ENCODE measurements at regions not wholly inside any gene's neighbourhood (a gene's known extent, or its start where the extent isn't known, plus 50 kb on each side); places are given as distances from the start of the nearest gene placed in this dataset.
A peak's percentile ranks its signal among the peaks of the same experiment; 100 is the strongest.

- H2BK5ac ChIP-seq (ENCODE audit: low read depth, low read length, poor library complexity): no peak overlapping the region
- no CpG with 5 or more reads among the region's 1 CpG for WGBS (ENCODE audit: extremely low coverage, insufficient coverage, insufficient read length)
- H2BK120ac ChIP-seq (ENCODE audit: insufficient read depth, low read length, poor library complexity): no peak overlapping the region
- no peaks in the 10 kb centered on the region for H3K79me2 ChIP-seq (ENCODE audit: control insufficient read depth, insufficient read depth, low read length, poor library complexity)
- H3K18ac ChIP-seq (ENCODE audit: low read length): no peak overlapping the region
- H3K79me1 ChIP-seq (ENCODE audit: low read length): no peaks in the 10 kb centered on the region
- H4K12ac ChIP-seq (ENCODE audit: low read depth, low read length): no peak overlapping the region
- H3K23ac ChIP-seq (ENCODE audit: low read length): no peak overlapping the region
- H3K14ac ChIP-seq (ENCODE audit: low read length): no peak overlapping the region
- no peak for DNase-seq
- no peak overlapping the region for H4K8ac ChIP-seq (ENCODE audit: low read depth, low read length)
- H3K27ac ChIP-seq (ENCODE audit: low read depth, low read length): no peak overlapping the region
- H4K91ac ChIP-seq (ENCODE audit: low read depth, low read length): no peak overlapping the region
- H2BK12ac ChIP-seq (ENCODE audit: low read length): no peak overlapping the region
- no peaks in the 10 kb centered on the region for H3K9me3 ChIP-seq (ENCODE audit: insufficient read depth, low read depth, low read length)
- H2AFZ ChIP-seq (ENCODE audit: insufficient read depth, low read length, poor library complexity): no peak overlapping the region
- H3K4me2 ChIP-seq (ENCODE audit: low read length): no peak overlapping the region
- H3K4ac ChIP-seq (ENCODE audit: low read depth, low read length): no peak overlapping the region
- peaks cover 0 to 4% of the 10 kb centered on the region in 2 experiments for H3K36me3 ChIP-seq (ENCODE audit: control insufficient read depth in 1 of 2, insufficient read depth in 2 of 2, low read length in 2 of 2)
- no peak overlapping the region for H3K4me3 ChIP-seq (ENCODE audit: low read depth, low read length)
- no peaks in the 10 kb centered on the region for H3K27me3 ChIP-seq (ENCODE audit: insufficient read depth, low read length)
- H2AK5ac ChIP-seq (ENCODE audit: low read length): no peak overlapping the region
- no peak overlapping the region for H3K9ac ChIP-seq (ENCODE audit: low read length)
- no peaks in the 10 kb centered on the region for H3K4me1 ChIP-seq (ENCODE audit: control insufficient read depth in 1 of 2, insufficient read depth in 2 of 2, low read length in 2 of 2)
Measured at GRCh38 chrX:74171465-74171864, 132.5 kb upstream of the ZCCHC13 start.

DNA sequence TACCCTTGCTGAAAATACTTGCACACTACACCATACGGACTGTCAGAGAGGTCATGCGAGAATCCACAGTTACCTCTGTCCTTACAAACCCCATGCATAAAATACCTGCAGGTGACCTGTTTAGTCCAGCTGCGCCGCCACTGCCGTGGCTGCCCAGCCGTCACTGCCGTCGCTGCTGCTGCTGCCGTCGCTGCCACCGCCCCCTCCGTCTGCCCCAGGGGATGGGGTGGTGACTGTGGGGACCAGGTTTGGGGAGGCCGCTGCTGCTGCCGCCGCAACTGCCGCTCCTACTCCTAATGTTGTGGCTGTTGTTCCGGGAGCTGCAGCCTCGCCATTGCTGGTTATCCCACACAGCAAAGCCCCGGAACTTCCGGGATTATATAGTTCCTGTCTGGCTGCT lies 141.8 kb upstream of the ZCCHC13 start:
- no peak overlapping the region for H4K12ac ChIP-seq (ENCODE audit: low read depth, low read length)
- peaks cover 2% of the 10 kb centered on the region for H3K79me1 ChIP-seq (ENCODE audit: low read length)
- no peak overlapping the region for H2AFZ ChIP-seq (ENCODE audit: insufficient read depth, low read length, poor library complexity)
- H4K8ac ChIP-seq (ENCODE audit: low read depth, low read length): no peak overlapping the region
- no peak overlapping the region for H4K91ac ChIP-seq (ENCODE audit: low read depth, low read length)
- DNase-seq: peak in 1 of 2 donors; percentile 23
- H3K27me3 ChIP-seq (ENCODE audit: insufficient read depth, low read length): no peaks in the 10 kb centered on the region
- no peak overlapping the region for H3K4me3 ChIP-seq (ENCODE audit: low read depth, low read length)
- no peak overlapping the region for H2AK5ac ChIP-seq (ENCODE audit: low read length)
- no peak overlapping the region for H2BK12ac ChIP-seq (ENCODE audit: low read length)
- no peak overlapping the region for H3K9ac ChIP-seq (ENCODE audit: low read length)
- no peak overlapping the region for H3K4me2 ChIP-seq (ENCODE audit: low read length)
- no peaks in the 10 kb centered on the region for H3K79me2 ChIP-seq (ENCODE audit: control insufficient read depth, insufficient read depth, low read length, poor library complexity)
- no CpG with 5 or more reads among the region's 20 CpGs for WGBS (ENCODE audit: extremely low coverage, insufficient coverage, insufficient read length)
- H3K4ac ChIP-seq (ENCODE audit: low read depth, low read length): no peak overlapping the region
- H3K4me1 ChIP-seq (ENCODE audit: control insufficient read depth in 1 of 2, insufficient read depth in 2 of 2, low read length in 2 of 2): peaks cover 0 to 2% of the 10 kb centered on the region in 2 experiments
- H3K9me3 ChIP-seq (ENCODE audit: insufficient read depth, low read depth, low read length): peaks cover 3% of the 10 kb centered on the region
- no peak overlapping the region for H3K18ac ChIP-seq (ENCODE audit: low read length)
- peak overlapping the region; percentile 17 for H3K14ac ChIP-seq (ENCODE audit: low read length)
- H3K27ac ChIP-seq (ENCODE audit: low read depth, low read length): no peak overlapping the region
- no peak overlapping the region for H2BK5ac ChIP-seq (ENCODE audit: low read depth, low read length, poor library complexity)
- H3K23ac ChIP-seq (ENCODE audit: low read length): no peak overlapping the region
- H3K36me3 ChIP-seq (ENCODE audit: control insufficient read depth in 1 of 2, insufficient read depth in 2 of 2, low read length in 2 of 2): peaks cover 0 to 1% of the 10 kb centered on the region in 2 experiments
- no peak overlapping the region for H2BK120ac ChIP-seq (ENCODE audit: insufficient read depth, low read length, poor library complexity)

DNA sequence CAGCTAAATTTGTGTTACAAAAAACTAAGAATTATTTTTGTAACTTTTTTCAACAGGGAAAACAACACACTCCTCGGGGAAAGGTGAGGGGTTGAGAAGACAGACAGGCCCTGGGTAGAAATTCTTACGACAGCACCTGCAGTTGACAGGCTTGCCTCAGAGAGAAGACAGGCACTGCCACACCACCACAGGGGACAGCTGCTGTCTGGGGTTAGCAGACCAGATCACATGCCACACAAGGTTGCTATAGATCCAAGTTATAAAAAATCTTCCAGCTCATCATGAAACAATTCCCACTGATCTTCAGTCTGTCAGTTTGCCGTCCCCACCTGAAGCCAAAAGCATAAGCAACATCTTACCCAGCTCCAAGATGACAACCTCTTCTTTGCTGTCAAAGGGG lies 143.2 kb upstream of the ZCCHC13 start:
- Histone ChIP-seq H4K12ac (ENCODE audit: low read depth, low read length) (no peak overlapping the region), H3K4me3 (ENCODE audit: low read depth, low read length) (no peak overlapping the region), H2BK120ac (ENCODE audit: insufficient read depth, low read length, poor library complexity) (no peak overlapping the region), H4K91ac (ENCODE audit: low read depth, low read length) (no peak overlapping the region), H2BK12ac (ENCODE audit: low read length) (no peak overlapping the region), H3K36me3 (ENCODE audit: control insufficient read depth in 1 of 2, insufficient read depth in 2 of 2, low read length in 2 of 2) (peaks cover 0 to 1% of the 10 kb centered on the region in 2 experiments), H2AK5ac (ENCODE audit: low read length) (no peak overlapping the region), H2AFZ (ENCODE audit: insufficient read depth, low read length, poor library complexity) (no peak overlapping the region), H3K18ac (ENCODE audit: low read length) (no peak overlapping the region), H3K27ac (ENCODE audit: low read depth, low read length) (no peak overlapping the region), H3K4me1 (ENCODE audit: control insufficient read depth in 1 of 2, insufficient read depth in 2 of 2, low read length in 2 of 2) (peaks cover 0 to 2% of the 10 kb centered on the region in 2 experiments), H3K9ac (ENCODE audit: low read length) (no peak overlapping the region), H3K79me1 (ENCODE audit: low read length) (peaks cover 2% of the 10 kb centered on the region), H3K4ac (ENCODE audit: low read depth, low read length) (no peak overlapping the region), H4K8ac (ENCODE audit: low read depth, low read length) (no peak overlapping the region), H3K27me3 (ENCODE audit: insufficient read depth, low read length) (no peaks in the 10 kb centered on the region), H3K23ac (ENCODE audit: low read length) (no peak overlapping the region), H2BK5ac (ENCODE audit: low read depth, low read length, poor library complexity) (no peak overlapping the region), H3K4me2 (ENCODE audit: low read length) (no peak overlapping the region), H3K9me3 (ENCODE audit: insufficient read depth, low read depth, low read length) (peaks cover 3% of the 10 kb centered on the region), H3K79me2 (ENCODE audit: control insufficient read depth, insufficient read depth, low read length, poor library complexity) (no peaks in the 10 kb centered on the region), H3K14ac (ENCODE audit: low read length) (no peak overlapping the region)
- WGBS (ENCODE audit: extremely low coverage, insufficient coverage, insufficient read length): no CpG with 5 or more reads among the region's 3 CpGs
- no peak for DNase-seq

GRCh38 chrX:74160358-74160757 lies 143.6 kb upstream of the ZCCHC13 start:
- DNase-seq: no peak
- Histone ChIP-seq H3K4me3 (ENCODE audit: low read depth, low read length) (no peak overlapping the region), H3K27ac (ENCODE audit: low read depth, low read length) (no peak overlapping the region), H3K79me1 (ENCODE audit: low read length) (peaks cover 2% of the 10 kb centered on the region), H4K8ac (ENCODE audit: low read depth, low read length) (no peak overlapping the region), H2AFZ (ENCODE audit: insufficient read depth, low read length, poor library complexity) (no peak overlapping the region), H2BK5ac (ENCODE audit: low read depth, low read length, poor library complexity) (no peak overlapping the region), H3K18ac (ENCODE audit: low read length) (no peak overlapping the region), H3K9ac (ENCODE audit: low read length) (no peak overlapping the region), H3K4me1 (ENCODE audit: control insufficient read depth in 1 of 2, insufficient read depth in 2 of 2, low read length in 2 of 2) (peaks cover 0 to 2% of the 10 kb centered on the region in 2 experiments), H3K79me2 (ENCODE audit: control insufficient read depth, insufficient read depth, low read length, poor library complexity) (no peaks in the 10 kb centered on the region), H3K27me3 (ENCODE audit: insufficient read depth, low read length) (no peaks in the 10 kb centered on the region), H4K91ac (ENCODE audit: low read depth, low read length) (no peak overlapping the region), H3K36me3 (ENCODE audit: control insufficient read depth in 1 of 2, insufficient read depth in 2 of 2, low read length in 2 of 2) (peaks cover 0 to 1% of the 10 kb centered on the region in 2 experiments), H2BK120ac (ENCODE audit: insufficient read depth, low read length, poor library complexity) (no peak overlapping the region), H3K14ac (ENCODE audit: low read length) (no peak overlapping the region), H3K4me2 (ENCODE audit: low read length) (no peak overlapping the region), H2BK12ac (ENCODE audit: low read length) (no peak overlapping the region), H3K23ac (ENCODE audit: low read length) (no peak overlapping the region), H2AK5ac (ENCODE audit: low read length) (no peak overlapping the region), H3K9me3 (ENCODE audit: insufficient read depth, low read depth, low read length) (peaks cover 3% of the 10 kb centered on the region), H3K4ac (ENCODE audit: low read depth, low read length) (no peak overlapping the region), H4K12ac (ENCODE audit: low read depth, low read length) (no peak overlapping the region)
- WGBS (ENCODE audit: extremely low coverage, insufficient coverage, insufficient read length): no CpG with 5 or more reads among the region's 1 CpG

Data from trophoblast cell (in vitro differentiated cells and primary cell).